ENCODE measurements at regions not wholly inside any gene's neighbourhood (a gene's known extent, or its start where the extent isn't known, plus 50 kb on each side); places are given as distances from the start of the nearest gene placed in this dataset.
"Not testable (repeated sequence)": the region's sequence is repeated elsewhere in the genome, so short reads cannot be mapped to it uniquely, and the experiment has no call there.

DNA sequence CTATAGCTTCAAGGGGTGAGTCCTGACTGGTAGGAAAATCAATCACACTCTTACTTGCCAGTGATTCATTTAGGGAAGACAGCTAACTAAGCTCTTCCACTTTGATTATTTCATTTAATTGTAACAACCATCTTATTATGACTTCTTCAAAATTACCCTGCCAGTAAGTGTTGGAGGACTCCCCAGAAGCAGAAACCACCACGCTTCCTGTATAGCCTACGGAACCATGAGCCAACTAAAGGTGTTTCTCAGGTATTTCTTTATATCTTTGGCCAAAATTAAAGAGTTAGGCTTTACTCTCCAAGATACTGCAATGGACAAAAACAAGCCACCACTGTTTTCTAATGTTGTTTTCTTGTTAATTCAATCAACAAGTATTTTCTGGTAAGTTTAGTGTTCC is 61.0 kb downstream of the FOXD4L5 start:
- DNase-seq (ENCODE audit: low spot score) = peak; percentile 10

DNA sequence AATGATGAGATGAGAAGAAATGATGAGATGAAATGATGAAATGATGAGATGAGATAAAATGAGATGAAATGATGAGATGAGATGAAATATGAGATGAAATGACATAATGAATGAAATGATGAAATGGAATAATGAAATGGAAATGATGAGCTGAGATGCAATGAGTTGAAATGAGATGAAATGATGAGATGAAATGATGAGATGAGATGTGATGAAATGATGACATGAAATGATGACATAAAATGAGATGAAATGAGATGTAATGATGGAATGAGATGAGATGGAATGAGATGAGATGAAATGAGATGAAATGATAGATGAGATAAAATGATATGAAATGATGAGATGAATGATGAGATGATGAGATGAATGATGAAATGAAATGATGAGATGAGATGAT is 76.2 kb downstream of the FOXD4L5 start:
- not testable (repeated sequence) for DNase-seq (ENCODE audit: low spot score)

DNA sequence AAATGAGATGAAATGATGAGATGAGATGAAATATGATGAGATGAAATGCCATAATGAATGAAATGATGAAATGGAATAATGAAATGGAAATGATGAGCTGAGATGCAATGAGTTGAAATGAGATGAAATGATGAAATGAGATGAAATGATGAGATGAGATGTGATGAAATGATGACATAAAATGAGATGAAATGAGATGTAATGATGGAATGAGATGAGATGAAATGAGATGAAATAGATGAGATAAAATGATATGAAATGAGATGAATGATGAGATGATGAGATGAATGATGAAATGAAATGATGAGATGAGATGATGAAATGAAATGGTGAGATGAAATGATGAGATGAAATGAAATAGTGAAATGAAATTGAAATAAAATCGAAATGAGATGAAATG is 77.7 kb downstream of the FOXD4L5 start:
- DNase-seq (ENCODE audit: low spot score) = not testable (repeated sequence)

DNA sequence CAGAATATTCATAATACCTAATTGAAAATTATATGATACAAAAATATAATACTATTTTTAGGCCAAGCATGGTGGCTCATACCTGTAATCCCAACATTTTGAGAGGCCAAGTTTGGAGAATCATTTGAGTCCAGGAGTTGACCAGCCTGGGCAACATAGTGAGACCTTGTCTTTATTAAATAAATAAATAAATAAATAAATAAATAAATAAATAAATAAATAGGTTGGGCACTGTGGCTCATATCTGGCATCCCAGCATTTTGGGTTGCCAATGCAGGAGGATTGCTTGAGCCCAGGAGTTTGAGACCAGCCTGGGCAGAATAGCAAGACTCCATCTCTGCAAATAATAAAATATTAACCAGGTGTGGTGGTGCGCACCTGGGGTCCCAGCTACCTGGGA is 79.2 kb downstream of the FOXD4L5 start:
- DNase-seq (ENCODE audit: low spot score) = not testable (repeated sequence)

DNA sequence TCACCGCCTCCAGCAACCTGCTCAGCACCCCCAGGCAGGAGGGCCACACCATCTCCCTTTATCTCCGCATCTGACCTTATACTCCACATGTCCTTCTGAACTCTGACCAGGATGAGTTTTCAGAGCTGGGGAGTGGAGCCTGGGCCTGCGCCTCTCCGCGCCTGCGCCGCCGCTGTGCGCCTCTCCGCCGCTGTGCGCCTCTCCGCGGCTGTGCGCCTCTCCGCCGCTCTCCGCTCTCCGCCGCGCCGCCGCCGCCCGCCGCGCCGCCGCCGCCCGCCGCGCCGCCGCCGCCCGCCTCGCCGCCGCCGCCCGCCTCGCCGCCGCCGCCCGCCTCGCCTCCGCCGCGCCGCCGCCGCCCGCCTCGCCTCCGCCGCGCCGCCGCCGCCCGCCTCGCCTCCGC is 89.2 kb downstream of the FOXD4L5 start:
- not testable (repeated sequence) for DNase-seq (ENCODE audit: low spot score)

DNA sequence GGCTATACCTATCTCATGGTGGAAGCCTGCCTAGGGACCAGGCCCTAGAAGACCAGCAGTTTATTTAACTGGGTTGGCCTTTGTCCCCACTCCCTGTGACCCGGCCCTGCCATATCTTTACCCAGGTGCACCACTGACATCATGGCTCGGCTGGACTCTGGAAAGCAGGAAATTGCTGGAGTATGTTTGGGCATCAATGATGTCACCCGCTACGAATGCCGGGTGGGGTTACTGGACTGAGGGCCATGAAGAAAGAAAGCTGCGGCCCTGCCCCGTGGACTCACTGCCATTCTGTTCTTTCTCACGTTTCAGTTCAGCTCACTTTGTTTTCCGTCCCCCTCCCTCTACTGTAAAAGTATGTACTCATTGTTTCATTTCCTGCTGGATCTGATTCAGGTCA is 129.1 kb downstream of the FOXD4L5 start:
- DNase-seq (ENCODE audit: low spot score) = not testable (repeated sequence)
